Ishikawa (cell line): ENCODE measurements at regions not wholly inside any gene's neighbourhood (a gene's known extent, or its start where the extent isn't known, plus 50 kb on each side); places are given as distances from the start of the nearest gene placed in this dataset.

Source experiments
- CEBPB ChIP-seq: IDR thresholded peaks from 2 replicates; pipeline ENCODE4 v1.6.1; 2012
- EGR1 ChIP-seq: IDR thresholded peaks from 2 replicates; pipeline ENCODE4 v1.6.1; 2012
- EP300 ChIP-seq: IDR thresholded peaks from 2 replicates; pipeline ENCODE4 v1.6.1; 2012; ENCODE audit warnings: borderline replicate concordance
- FOXM1 ChIP-seq: IDR thresholded peaks from 2 replicates; pipeline ENCODE4 v1.6.1; 2012; ENCODE audit warnings: low read depth, borderline replicate concordance
- NFIC ChIP-seq: IDR thresholded peaks from 2 replicates; pipeline ENCODE4 v1.6.1; 2012
- RAD21 ChIP-seq: IDR thresholded peaks from 2 replicates; pipeline ENCODE4 v1.6.1; 2012; ENCODE audit warnings: low read depth
- TAF1 ChIP-seq: IDR thresholded peaks from 2 replicates; pipeline ENCODE4 v1.6.1; 2012; ENCODE audit warnings: low read depth, mild to moderate bottlenecking
- TCF12 ChIP-seq: IDR thresholded peaks from 2 replicates; pipeline ENCODE4 v1.6.1; 2012; ENCODE audit warnings: low read depth
- TEAD4 ChIP-seq: IDR thresholded peaks from 2 replicates; pipeline ENCODE4 v1.6.1; 2012
- YY1 ChIP-seq: IDR thresholded peaks from 2 replicates; pipeline ENCODE4 v1.6.1; 2012; ENCODE audit warnings: low read depth
- ZBTB7A ChIP-seq: IDR thresholded peaks from 2 replicates; pipeline ENCODE4 v1.6.1; 2012; ENCODE audit warnings: low read depth
- TF ChIP-seq, protein P1 (sequence below): IDR thresholded peaks from 2 replicates; pipeline ENCODE4 v1.6.1; 2012
- TF ChIP-seq, protein P2 (sequence below): IDR thresholded peaks from 2 replicates; pipeline ENCODE4 v1.6.1; 2012
- TF ChIP-seq, protein P3 (sequence below): IDR thresholded peaks from 2 replicates; pipeline ENCODE4 v1.6.1; 2012; ENCODE audit warnings: low read depth, mild to moderate bottlenecking

DNA sequence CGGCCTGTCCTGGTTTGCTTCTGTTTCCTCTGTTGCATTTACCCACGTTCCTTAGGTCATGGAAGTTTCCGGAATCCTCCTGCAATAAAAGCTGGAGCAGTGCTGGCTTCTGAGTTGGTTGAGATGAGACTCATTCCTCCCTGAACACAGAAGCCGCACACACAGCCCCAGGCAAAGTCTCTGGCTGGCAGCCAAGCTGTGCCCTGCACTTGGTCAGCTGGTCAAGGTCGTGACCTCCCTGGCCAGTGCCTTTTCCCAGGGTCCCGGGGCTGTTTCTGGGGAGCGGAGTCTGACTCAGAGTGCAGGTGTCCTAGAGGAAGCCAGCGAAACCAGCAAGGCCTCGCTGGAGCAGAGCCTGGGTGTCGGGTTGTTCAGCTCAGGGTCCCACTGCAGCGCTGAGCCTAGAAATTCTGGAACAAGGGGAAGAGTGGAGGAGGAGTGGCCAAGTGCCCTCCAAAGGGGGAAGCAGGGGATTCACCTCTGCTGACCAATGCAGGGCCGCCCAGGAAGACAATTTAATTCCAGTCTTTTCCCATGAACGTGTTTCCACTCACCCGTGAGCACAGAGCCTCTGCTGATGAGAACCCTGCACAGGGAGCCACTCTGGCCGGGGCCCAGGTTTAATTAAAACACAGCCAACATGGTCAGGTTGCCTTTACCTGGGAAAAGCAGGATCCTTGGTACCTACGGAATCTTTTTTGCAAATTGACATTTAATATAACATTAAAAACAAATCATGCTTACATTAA lies 245.5 kb upstream of the PPP2R2D start:
- no peak for TF ChIP-seq TAF1

DNA sequence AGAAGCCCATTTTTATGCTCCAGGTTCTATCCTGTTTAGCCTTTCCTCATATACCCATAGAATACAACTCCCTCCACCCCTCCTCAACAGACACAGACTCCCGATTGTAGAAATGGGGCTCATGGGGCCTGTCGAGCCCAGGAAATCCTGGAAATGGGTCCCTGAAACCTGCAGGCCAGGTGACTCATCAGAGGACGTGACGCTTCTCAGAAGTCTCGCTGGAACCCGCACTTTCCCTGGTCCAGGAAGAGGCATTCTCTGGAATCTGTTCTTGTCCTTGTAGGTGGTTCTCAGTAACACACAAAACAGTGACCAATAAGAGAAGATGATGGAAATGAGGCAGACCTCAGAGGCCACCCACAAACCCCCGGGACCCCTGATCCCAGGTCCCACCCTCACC lies 244.8 kb upstream of the PPP2R2D start:
- TF ChIP-seq FOXM1 (no peak), ZBTB7A (no peak)
- TF ChIP-seq, protein P1, sequence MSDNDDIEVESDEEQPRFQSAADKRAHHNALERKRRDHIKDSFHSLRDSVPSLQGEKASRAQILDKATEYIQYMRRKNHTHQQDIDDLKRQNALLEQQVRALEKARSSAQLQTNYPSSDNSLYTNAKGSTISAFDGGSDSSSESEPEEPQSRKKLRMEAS, result no peak

DNA sequence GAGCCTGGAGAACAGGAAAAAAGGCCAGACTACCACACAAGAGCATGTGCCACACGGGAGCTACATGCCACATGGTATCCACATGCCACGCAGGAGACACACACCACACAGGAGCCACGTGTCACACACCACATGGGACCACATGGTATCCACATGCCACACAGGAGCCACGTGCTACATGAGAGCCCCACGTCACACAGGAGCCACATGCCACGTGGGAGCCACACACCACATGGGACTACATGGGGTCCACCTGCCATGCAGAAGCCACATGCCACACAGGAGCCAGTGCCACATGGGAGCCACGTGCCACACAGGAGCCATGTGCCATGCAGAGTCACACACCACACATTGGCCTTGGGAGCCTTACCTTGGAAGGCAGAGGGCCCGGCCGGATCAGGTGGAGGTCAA lies 244.4 kb upstream of the PPP2R2D start:
- TF ChIP-seq EP300, result no peak
- TF ChIP-seq, protein P2, sequence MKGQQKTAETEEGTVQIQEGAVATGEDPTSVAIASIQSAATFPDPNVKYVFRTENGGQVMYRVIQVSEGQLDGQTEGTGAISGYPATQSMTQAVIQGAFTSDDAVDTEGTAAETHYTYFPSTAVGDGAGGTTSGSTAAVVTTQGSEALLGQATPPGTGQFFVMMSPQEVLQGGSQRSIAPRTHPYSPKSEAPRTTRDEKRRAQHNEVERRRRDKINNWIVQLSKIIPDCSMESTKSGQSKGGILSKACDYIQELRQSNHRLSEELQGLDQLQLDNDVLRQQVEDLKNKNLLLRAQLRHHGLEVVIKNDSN, result no peak
- TF ChIP-seq EGR1, result no peak
- TF ChIP-seq, protein P1, result no peak

DNA sequence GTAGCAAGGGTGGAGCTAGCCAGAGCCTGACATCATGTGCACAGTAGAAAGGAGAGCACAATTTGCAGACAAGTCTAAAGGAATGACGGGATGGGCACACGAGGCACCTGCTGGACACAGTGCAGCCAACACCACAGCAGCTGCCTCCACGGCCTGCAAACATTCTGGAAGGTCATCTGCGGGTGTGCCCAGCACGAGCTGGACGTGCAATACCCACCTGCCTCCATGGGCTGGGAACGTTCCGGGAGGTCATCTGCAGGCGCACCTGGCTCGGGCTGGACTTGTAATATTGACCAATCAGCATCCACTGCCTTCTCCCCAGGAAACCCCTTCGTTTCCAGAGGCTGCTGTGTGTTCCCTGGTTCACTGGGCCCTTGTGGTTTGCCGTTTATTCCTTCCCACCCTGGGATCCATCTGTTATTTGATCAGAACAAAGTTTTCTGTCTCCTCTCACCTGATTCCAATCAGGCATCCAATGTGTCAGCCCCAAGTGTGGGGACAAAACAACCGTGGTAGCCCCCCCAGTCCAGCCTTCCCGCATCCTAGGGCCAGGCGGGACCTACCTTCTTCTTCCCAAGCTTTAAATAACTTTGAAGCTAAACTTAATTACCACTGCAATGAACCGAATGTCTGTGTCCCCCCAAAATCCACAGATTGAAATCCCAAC lies 243.4 kb upstream of the PPP2R2D start:
- TF ChIP-seq ZBTB7A (no peak), NFIC (no peak), TCF12 (no peak), FOXM1 (no peak), RAD21 (no peak), TEAD4 (no peak)
- TF ChIP-seq, protein P3, sequence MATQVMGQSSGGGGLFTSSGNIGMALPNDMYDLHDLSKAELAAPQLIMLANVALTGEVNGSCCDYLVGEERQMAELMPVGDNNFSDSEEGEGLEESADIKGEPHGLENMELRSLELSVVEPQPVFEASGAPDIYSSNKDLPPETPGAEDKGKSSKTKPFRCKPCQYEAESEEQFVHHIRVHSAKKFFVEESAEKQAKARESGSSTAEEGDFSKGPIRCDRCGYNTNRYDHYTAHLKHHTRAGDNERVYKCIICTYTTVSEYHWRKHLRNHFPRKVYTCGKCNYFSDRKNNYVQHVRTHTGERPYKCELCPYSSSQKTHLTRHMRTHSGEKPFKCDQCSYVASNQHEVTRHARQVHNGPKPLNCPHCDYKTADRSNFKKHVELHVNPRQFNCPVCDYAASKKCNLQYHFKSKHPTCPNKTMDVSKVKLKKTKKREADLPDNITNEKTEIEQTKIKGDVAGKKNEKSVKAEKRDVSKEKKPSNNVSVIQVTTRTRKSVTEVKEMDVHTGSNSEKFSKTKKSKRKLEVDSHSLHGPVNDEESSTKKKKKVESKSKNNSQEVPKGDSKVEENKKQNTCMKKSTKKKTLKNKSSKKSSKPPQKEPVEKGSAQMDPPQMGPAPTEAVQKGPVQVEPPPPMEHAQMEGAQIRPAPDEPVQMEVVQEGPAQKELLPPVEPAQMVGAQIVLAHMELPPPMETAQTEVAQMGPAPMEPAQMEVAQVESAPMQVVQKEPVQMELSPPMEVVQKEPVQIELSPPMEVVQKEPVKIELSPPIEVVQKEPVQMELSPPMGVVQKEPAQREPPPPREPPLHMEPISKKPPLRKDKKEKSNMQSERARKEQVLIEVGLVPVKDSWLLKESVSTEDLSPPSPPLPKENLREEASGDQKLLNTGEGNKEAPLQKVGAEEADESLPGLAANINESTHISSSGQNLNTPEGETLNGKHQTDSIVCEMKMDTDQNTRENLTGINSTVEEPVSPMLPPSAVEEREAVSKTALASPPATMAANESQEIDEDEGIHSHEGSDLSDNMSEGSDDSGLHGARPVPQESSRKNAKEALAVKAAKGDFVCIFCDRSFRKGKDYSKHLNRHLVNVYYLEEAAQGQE, result no peak
- TF ChIP-seq, protein P2, result no peak

DNA sequence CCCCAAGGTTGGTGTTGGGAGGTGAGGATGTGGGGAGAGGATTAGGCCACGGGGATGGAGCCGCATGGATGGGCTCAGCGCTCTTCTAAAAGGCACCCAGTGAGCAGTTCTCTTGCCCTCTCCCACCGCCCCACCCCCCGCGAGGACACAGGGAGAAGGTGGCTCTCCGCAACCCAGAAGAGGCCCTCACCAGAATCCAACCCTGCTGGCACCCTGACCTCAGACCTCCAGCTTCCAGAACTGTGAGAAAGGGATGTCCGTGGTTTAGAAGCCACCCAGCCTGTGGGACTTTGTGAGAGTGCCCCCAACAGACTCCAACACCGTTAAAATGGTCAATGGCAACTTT lies 242.8 kb upstream of the PPP2R2D start:
- no peak for TF ChIP-seq FOXM1
- TF ChIP-seq, protein P1, result no peak
- TF ChIP-seq EGR1, result no peak
- no peak for TF ChIP-seq YY1
- TF ChIP-seq, protein P2, result no peak
- TF ChIP-seq CEBPB, result no peak
- no peak for TF ChIP-seq TCF12
- TF ChIP-seq ZBTB7A, result no peak
- TF ChIP-seq TAF1, result no peak
- no peak for TF ChIP-seq RAD21
- TF ChIP-seq, protein P3, result no peak

DNA sequence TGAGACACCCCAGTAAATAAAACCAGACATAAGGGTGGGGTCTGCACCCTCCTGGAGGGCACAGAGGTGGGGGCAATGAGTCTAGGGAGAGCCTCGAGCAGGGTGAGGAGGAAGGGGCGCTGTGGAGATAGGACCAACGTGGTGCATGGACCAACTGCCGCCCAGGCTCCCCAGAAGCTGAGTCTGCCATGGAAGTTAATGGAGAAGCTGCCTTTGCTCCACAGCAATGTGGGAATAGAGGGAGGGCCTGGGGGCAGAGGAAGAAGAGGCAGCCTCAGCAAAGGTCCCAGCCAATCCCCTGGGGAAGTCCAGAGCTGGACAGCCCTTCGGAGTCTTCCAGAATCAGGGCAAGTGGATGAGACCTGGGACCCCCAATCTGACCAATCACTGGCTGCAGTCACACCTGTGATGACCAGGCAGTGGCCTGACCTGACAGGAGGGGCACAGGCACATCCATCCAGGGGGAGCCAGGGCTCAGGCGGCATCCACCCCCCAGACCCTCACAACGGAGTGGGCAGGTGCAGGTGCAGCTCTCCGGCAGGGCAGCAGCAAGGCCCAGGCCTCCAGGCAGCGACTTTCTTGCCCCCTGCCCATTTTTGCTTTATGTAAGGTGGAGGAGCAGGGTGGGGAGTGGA lies 242.2 kb upstream of the PPP2R2D start:
- no peak for TF ChIP-seq RAD21
- TF ChIP-seq YY1, result no peak
- TF ChIP-seq ZBTB7A, result no peak
- no peak for TF ChIP-seq CEBPB
- TF ChIP-seq EP300, result no peak
- TF ChIP-seq NFIC, result no peak
- TF ChIP-seq TEAD4, result no peak
- TF ChIP-seq, protein P3, result no peak
- TF ChIP-seq TAF1, result no peak
- TF ChIP-seq, protein P1, result no peak
- TF ChIP-seq TCF12, result no peak
- no peak for TF ChIP-seq EGR1
